ENCODE measurements at regions not wholly inside any gene's neighbourhood (a gene's known extent, or its start where the extent isn't known, plus 50 kb on each side); places are given as distances from the start of the nearest gene placed in this dataset.

- no peaks in the 10 kb centered on the region for H3K23me2 ChIP-seq (ENCODE audit: insufficient read length, low read depth, low read length, poor library complexity, severe bottlenecking)
- H3K14ac ChIP-seq (ENCODE audit: insufficient read depth, low read length), result no peak overlapping the region
- Mint-ChIP-seq H3K9me3 (peaks cover 19 to 21% of the 10 kb centered on the region in 2 experiments), H3K27ac (no peak overlapping the region), H3K27me3 (ENCODE audit: low read depth) (no peaks in the 10 kb centered on the region; the same call in 1 of the 2 replicates), H3K4me3 (no peak overlapping the region), H3K4me1 (no peaks in the 10 kb centered on the region), H3K36me3 (ENCODE audit: insufficient read depth in 1 of 3, low read depth in 3 of 3) (peaks cover 11 to 17% (median 13%) of the 10 kb centered on the region in 3 experiments)
- no peak overlapping the region for H4K91ac ChIP-seq (ENCODE audit: insufficient read length, low read depth, low read length)
- DNase-seq, result no peak
- no peak for TF ChIP-seq CTCF (conservative IDR thresholded peaks at IDR 0.05)
- H3K4me1 ChIP-seq (ENCODE audit: insufficient read depth, low read length), result no peaks in the 10 kb centered on the region
- no peak overlapping the region for H4K8ac ChIP-seq (replicated peaks; ENCODE audit: insufficient read length, low read depth, low read length)
- no peaks in the 10 kb centered on the region for H3K27me3 ChIP-seq (ENCODE audit: insufficient read depth, low read length)
- no peaks in the 10 kb centered on the region for H3K79me2 ChIP-seq (ENCODE audit: insufficient read depth, low read length)
- no peak overlapping the region for H3K27ac ChIP-seq (ENCODE audit: insufficient read length, low read depth, low read length)
- H3K9ac ChIP-seq (ENCODE audit: extremely low read depth, insufficient read length, low read length), result no peak overlapping the region
- H3K79me1 ChIP-seq (ENCODE audit: insufficient read depth, low read depth, low read length, poor library complexity, severe bottlenecking), result no peaks in the 10 kb centered on the region
- no peak overlapping the region for H4K5ac ChIP-seq (ENCODE audit: insufficient read length, low read depth, low read length)
- H2BK20ac ChIP-seq (ENCODE audit: low read depth, low read length, poor library complexity, severe bottlenecking), result no peak overlapping the region
- H2BK12ac ChIP-seq (ENCODE audit: insufficient read length, low read depth, low read length), result no peak overlapping the region
- no peak overlapping the region for H2AFZ ChIP-seq (ENCODE audit: low read length)
- no peak overlapping the region for H3K4me2 ChIP-seq (ENCODE audit: insufficient read depth, insufficient read length, low read length)
- H2BK15ac ChIP-seq (ENCODE audit: low read depth, low read length), result no peak overlapping the region
- no peak overlapping the region for H3K56ac ChIP-seq (ENCODE audit: insufficient read length, low read depth, low read length)
- no peak overlapping the region for H3K18ac ChIP-seq (ENCODE audit: insufficient read length, low read depth, low read length)
- H3K23ac ChIP-seq (ENCODE audit: insufficient read length, low read depth, low read length), result no peak overlapping the region
- no peak overlapping the region for H3T11ph ChIP-seq (ENCODE audit: low read length)
- no peak overlapping the region for H2BK5ac ChIP-seq (ENCODE audit: insufficient read length, low read length)
- no peak overlapping the region for H2AK5ac ChIP-seq (ENCODE audit: insufficient read length, low read length)
- H3K4ac ChIP-seq (ENCODE audit: low read depth, low read length), result no peak overlapping the region
- H3K9me3 ChIP-seq (ENCODE audit: control insufficient read depth, low read depth, low read length), result no peaks in the 10 kb centered on the region
- H2BK120ac ChIP-seq (ENCODE audit: low read depth, low read length, poor library complexity, severe bottlenecking), result no peak overlapping the region
- no peaks in the 10 kb centered on the region for H4K20me1 ChIP-seq (ENCODE audit: control insufficient read depth, insufficient read depth, insufficient read length)
These were observed 334.3 kb downstream of the DLEU7 start for GRCh38 chr13:50509167-50509566.

Measured in H9 (cell line).